GM18502 (cell line): ENCODE measurements at regions not wholly inside any gene's neighbourhood (a gene's known extent, or its start where the extent isn't known, plus 50 kb on each side); places are given as distances from the start of the nearest gene placed in this dataset.

ENCODE experiments used
- ATAC-seq: cut with Tn5 transposase; IDR thresholded peaks from one replicate; pipeline ENCODE4 v1.9.1; 2021; ENCODE audit warnings: mild to moderate bottlenecking; ENCODE audit not compliant: unreplicated experiment, poor library complexity

DNA sequence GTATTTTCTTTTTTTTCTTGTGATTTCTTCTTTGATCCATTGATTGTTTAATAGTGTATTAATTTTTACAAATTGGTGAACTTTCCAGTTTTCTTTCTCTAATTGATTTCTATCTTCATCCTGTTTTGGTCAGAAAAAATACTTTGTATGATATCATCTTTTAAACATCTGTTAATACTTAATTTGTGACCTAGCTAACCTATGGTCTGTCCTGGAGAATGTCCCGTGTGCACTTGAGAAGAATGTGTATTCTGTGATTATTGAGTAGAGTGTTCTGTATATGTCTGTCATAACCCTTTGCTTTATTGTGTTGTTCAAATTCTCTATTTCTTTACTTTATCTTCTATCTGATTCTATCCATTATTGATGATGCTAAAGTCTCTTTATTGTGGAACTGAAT lies 65.8 kb upstream of the ZEB1 start:
- no peak for ATAC-seq

DNA sequence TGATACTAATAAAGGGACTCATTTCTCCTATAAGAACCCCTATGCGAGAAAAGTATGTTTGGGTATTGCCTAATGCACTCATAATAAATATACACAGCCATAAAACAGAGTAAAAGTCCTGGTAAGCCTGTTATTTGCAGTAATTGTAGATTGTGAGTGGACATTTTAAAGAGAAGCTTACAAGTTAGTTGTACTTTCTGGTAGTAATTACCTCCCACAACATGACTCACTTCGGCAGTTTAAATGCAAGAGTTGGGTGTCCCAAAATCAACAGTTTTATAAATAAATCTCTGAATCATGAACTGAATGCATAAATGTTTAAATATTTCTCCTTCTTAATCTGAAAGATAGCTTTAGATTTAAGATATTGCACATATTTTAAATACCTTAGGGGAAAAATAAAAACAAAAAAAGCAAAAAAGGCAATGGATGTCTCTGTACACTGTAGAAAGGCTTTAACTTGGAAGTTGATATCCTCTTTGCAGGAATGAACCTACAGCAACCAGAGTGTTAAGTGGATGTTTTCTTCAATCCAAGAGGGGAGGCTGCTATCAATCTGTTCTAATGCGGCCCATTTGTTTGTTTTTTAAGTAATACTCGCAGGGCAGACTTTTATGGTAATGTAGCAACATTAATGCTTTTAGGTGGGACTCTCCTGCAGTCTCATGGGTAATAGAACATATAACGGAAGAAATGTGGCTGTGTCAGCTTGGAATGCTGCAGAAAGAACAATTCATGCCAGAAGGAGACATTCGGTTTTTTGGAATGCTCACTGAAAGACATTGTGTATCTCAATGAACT lies 57.3 kb upstream of the ZEB1 start:
- ATAC-seq, result no peak

DNA sequence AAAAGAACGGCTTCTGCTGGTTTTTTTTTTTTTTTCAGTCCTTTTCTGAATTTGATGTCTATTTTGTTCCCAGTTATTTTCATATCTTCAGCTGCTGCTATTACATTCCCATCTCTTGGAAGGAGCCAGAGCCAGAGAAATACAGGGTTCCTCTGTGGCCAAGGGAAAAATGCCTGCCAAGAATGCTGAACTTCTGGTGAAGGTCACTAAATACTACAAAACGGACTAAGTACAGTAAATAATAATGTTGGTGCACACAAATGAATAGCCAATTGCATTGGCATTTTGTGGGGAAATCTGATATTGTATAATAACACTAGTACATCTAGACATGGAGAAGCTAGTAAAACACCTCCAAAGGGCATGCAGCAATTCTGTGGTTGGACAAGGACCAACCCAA lies 56.3 kb upstream of the ZEB1 start:
- ATAC-seq, result no peak

DNA sequence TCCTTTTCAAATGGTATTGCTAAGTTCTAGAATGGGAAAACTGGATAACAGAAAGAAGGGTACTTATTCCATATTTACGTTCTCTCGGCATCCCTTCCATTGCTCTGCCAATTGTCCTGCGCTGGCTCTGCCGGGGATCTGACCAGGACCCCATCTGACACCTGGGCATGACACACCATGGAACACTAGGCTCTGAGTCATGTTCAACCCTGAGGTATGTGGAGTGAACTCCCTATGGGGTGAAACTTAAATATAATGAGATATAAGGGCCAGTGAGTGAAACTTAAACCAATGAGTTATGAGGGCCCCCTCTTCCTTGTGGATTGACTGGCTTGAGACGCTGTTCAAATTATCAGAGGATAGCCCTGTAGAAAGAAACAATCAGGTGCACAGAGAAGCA lies 55.1 kb upstream of the ZEB1 start:
- no peak for ATAC-seq

DNA sequence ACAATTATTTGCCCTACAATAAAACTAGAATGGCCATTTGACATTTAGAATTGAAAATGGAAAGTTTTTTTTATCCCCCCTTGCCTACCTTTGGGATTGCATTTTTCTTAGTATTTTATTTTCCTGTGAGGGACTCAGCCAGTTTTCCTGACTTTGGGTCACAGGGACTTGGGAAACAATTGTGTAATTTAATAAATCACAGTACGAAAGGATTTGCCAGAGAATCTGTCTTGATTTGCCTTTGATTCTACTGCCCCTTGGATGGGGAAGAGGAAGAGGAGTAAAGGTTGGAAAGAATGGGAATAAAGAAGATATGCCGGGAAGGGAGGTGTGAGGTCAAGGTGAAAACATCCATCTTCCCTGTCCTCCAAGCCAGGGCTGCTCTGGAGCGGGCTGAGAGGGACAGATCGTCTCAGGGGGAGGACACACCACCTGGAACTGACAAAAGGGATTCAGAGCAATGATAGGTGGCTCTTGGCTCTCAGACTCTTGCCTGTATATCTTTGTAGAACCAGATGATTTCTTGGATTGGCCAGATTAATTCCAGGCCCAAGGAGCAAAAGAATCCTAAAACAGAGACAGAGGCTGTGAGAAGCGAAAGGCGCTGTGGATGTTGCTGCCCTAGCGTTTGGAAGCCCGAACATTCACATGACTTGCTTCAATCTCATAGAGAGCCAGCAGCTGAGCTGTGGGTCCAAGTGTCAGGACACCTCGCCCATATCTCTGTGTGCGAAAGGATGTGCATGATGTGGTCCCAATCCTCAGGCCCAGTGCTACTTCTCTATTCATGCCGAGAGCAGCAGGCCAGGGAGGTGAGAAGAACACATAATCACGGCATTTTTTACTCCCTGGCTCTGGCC lies 50.3 kb upstream of the ZEB1 start:
- ATAC-seq, result no peak
